ENCODE measurements at regions not wholly inside any gene's neighbourhood (a gene's known extent, or its start where the extent isn't known, plus 50 kb on each side); places are given as distances from the start of the nearest gene placed in this dataset.

- H3K79me2 ChIP-seq (ENCODE audit: insufficient read depth, low read length) = no peaks in the 10 kb centered on the region
- no peaks in the 10 kb centered on the region for H3K23me2 ChIP-seq (ENCODE audit: insufficient read length, low read depth, low read length, poor library complexity, severe bottlenecking)
- H3K27ac ChIP-seq (ENCODE audit: insufficient read length, low read depth, low read length) = no peak overlapping the region
- Mint-ChIP-seq H3K36me3 (ENCODE audit: insufficient read depth in 1 of 3, low read depth in 3 of 3) (no peaks in the 10 kb centered on the region), H3K4me3 (no peak overlapping the region), H3K4me1 (peaks cover 25 to 27% of the 10 kb centered on the region in 2 experiments), H3K9me3 (no peaks in the 10 kb centered on the region), H3K27ac (no peak overlapping the region), H3K27me3 (ENCODE audit: low read depth) (no peaks in the 10 kb centered on the region; the same call in none of the 2 replicates)
- no peak overlapping the region for H3K56ac ChIP-seq (ENCODE audit: insufficient read length, low read depth, low read length)
- no peak overlapping the region for H4K91ac ChIP-seq (ENCODE audit: insufficient read length, low read depth, low read length)
- H3K9ac ChIP-seq (ENCODE audit: extremely low read depth, insufficient read length, low read length) = no peak overlapping the region
- no peaks in the 10 kb centered on the region; the same call in 1 of the 2 replicates for H3K4me1 ChIP-seq (ENCODE audit: insufficient read depth, low read length)
- H3K27me3 ChIP-seq (ENCODE audit: insufficient read depth, low read length) = no peaks in the 10 kb centered on the region
- no peak overlapping the region for H3K4ac ChIP-seq (ENCODE audit: low read depth, low read length)
- no peak overlapping the region for H4K5ac ChIP-seq (ENCODE audit: insufficient read length, low read depth, low read length)
- H2AK5ac ChIP-seq (ENCODE audit: insufficient read length, low read length) = no peak overlapping the region
- H2BK20ac ChIP-seq (ENCODE audit: low read depth, low read length, poor library complexity, severe bottlenecking) = no peak overlapping the region
- H3K18ac ChIP-seq (ENCODE audit: insufficient read length, low read depth, low read length) = no peak overlapping the region
- WGBS (ENCODE audit: extremely low coverage, insufficient read length, low lambda C conversion rate) = no CpG with 5 or more reads among the region's 3 CpGs
- no peak overlapping the region for H3K23ac ChIP-seq (ENCODE audit: insufficient read length, low read depth, low read length)
- no peak; the same call in 2 of the 3 replicates for TF ChIP-seq CTCF (conservative IDR thresholded peaks at IDR 0.05)
- H4K20me1 ChIP-seq (ENCODE audit: control insufficient read depth, insufficient read depth, insufficient read length) = no peaks in the 10 kb centered on the region
- no peak for DNase-seq
- H3K9me3 ChIP-seq (ENCODE audit: control insufficient read depth, low read depth, low read length) = no peaks in the 10 kb centered on the region
- H2AFZ ChIP-seq (ENCODE audit: low read length) = no peak overlapping the region
- H3K79me1 ChIP-seq (ENCODE audit: insufficient read depth, low read depth, low read length, poor library complexity, severe bottlenecking) = no peaks in the 10 kb centered on the region
- H2BK5ac ChIP-seq (ENCODE audit: insufficient read length, low read length) = no peak overlapping the region
- no peak overlapping the region for H2BK12ac ChIP-seq (ENCODE audit: insufficient read length, low read depth, low read length)
- H3T11ph ChIP-seq (ENCODE audit: low read length) = no peak overlapping the region
- H3K4me2 ChIP-seq (ENCODE audit: insufficient read depth, insufficient read length, low read length) = no peak overlapping the region
- no peak overlapping the region for H4K8ac ChIP-seq (replicated peaks; ENCODE audit: insufficient read length, low read depth, low read length)
- no peak overlapping the region for H2BK15ac ChIP-seq (ENCODE audit: low read depth, low read length)
- no peak overlapping the region for H3K14ac ChIP-seq (ENCODE audit: insufficient read depth, low read length)
- H2BK120ac ChIP-seq (ENCODE audit: low read depth, low read length, poor library complexity, severe bottlenecking) = no peak overlapping the region
Measured at GRCh38 chr6:12603673-12604049, 112.9 kb upstream of the PHACTR1 start.

All from H9 (cell line).